Endothelial cell of hepatic sinusoid (primary cell): ENCODE measurements at regions not wholly inside any gene's neighbourhood (a gene's known extent, or its start where the extent isn't known, plus 50 kb on each side); places are given as distances from the start of the nearest gene placed in this dataset.

Experiments used
- in situ Hi-C: cut with HindIII; loops from 2 replicates; pipeline ENCODE4 v1.10.0; 2017; ENCODE audit warnings: low sequenced_read_pairs

GRCh38 chr12:42780671-42781070 is 191.1 kb upstream of the PRICKLE1 start:
- in situ Hi-C loops = no loop called here

GRCh38 chr12:42779186-42779859 is 189.8 kb upstream of the PRICKLE1 start:
- in situ Hi-C loops = no loop called here

GRCh38 chr12:42776396-42776795 is 186.8 kb upstream of the PRICKLE1 start:
- in situ Hi-C loops = no loop called here

GRCh38 chr12:42774238-42774637 is 184.7 kb upstream of the PRICKLE1 start:
- in situ Hi-C loops = no loop called here

- in situ Hi-C loops = no loop called here
Observed at GRCh38 chr12:42770261-42770660, 180.7 kb upstream of the PRICKLE1 start.

GRCh38 chr12:42769455-42769854 is 179.9 kb upstream of the PRICKLE1 start:
- in situ Hi-C loops = no loop called here

GRCh38 chr12:42767998-42768397 is 178.5 kb upstream of the PRICKLE1 start:
- in situ Hi-C loops = no loop called here

- in situ Hi-C loops = no loop called here
Observed at GRCh38 chr12:42767326-42767954, 177.9 kb upstream of the PRICKLE1 start.

- in situ Hi-C loops = no loop called here
Observed at GRCh38 chr12:42766754-42767153, 177.2 kb upstream of the PRICKLE1 start.

GRCh38 chr12:42766026-42766425 is 176.5 kb upstream of the PRICKLE1 start:
- in situ Hi-C loops = no loop called here

GRCh38 chr12:42763682-42764081 is 174.1 kb upstream of the PRICKLE1 start:
- in situ Hi-C loops = no loop called here

GRCh38 chr12:42762395-42762925 is 172.9 kb upstream of the PRICKLE1 start:
- in situ Hi-C loops = no loop called here

- in situ Hi-C loops = no loop called here
Observed at GRCh38 chr12:42761601-42762350, 172.2 kb upstream of the PRICKLE1 start.

GRCh38 chr12:42761086-42761485 is 171.5 kb upstream of the PRICKLE1 start:
- in situ Hi-C loops = no loop called here

GRCh38 chr12:42760550-42760949 is 171.0 kb upstream of the PRICKLE1 start:
- in situ Hi-C loops = no loop called here

GRCh38 chr12:42759622-42760273 is 170.2 kb upstream of the PRICKLE1 start:
- in situ Hi-C loops = no loop called here

GRCh38 chr12:42758806-42759205 is 169.3 kb upstream of the PRICKLE1 start:
- in situ Hi-C loops = no loop called here

GRCh38 chr12:42757624-42758119 is 168.1 kb upstream of the PRICKLE1 start:
- in situ Hi-C loops = no loop called here

GRCh38 chr12:42756841-42757623 is 167.5 kb upstream of the PRICKLE1 start:
- in situ Hi-C loops = no loop called here

- in situ Hi-C loops = no loop called here
Observed at GRCh38 chr12:42750356-42750755, 160.8 kb upstream of the PRICKLE1 start.
